Tibial artery (tissue), 4 donors: ENCODE measurements at regions not wholly inside any gene's neighbourhood (a gene's known extent, or its start where the extent isn't known, plus 50 kb on each side); places are given as distances from the start of the nearest gene placed in this dataset.

ENCODE experiments used
- DNase-seq, 2 donors: peaks; one replicate each; pipeline ENCODE4 v3.0.0-alpha.2; 2019
- H3K27ac ChIP-seq, 2 donors: fragments of 200-600 bp; sonication (generic) in 1 of 2; 1 replicate in 1 of 2; 2 replicates in 1 of 2; pipeline ENCODE4 v1.5.1; 2018 to 2019; ENCODE audit warnings: mild to moderate bottlenecking in 1 of 2
- H3K27me3 ChIP-seq, 2 donors: fragments of 200-600 bp; sonication (generic) in 1 of 2; one replicate each; pipeline versions ENCODE4 v1.5.1 to v1.6.0; 2016 to 2019
- H3K36me3 ChIP-seq, 3 donors: fragments of 200-600 bp; sonication (generic) in 2 of 3; one replicate each; pipeline ENCODE4 v1.5.1; 2016 to 2019; ENCODE audit warnings: mild to moderate bottlenecking in 2 of 3
- H3K4me1 ChIP-seq, 4 donors: fragments of 200-600 bp; sonication (generic) in 2 of 4; 1 replicate in 3 of 4; 2 replicates in 1 of 4; pipeline ENCODE4 v1.5.1; 2016 to 2019
- H3K4me3 ChIP-seq, 2 donors: fragments of 200-600 bp; sonication (generic) in 1 of 2; 1 replicate in 1 of 2; 2 replicates in 1 of 2; pipeline ENCODE4 v1.5.1; 2018 to 2019; ENCODE audit warnings: mild to moderate bottlenecking in 2 of 2
- H3K9me3 ChIP-seq, 3 donors: fragments of 200-600 bp; sonication (generic) in 1 of 3; one replicate each; pipeline ENCODE4 v1.5.1; 2016 to 2019
- CTCF ChIP-seq, 2 experiments: fragments of 200-600 bp in 1 of 2; fragments of 450-650 bp in 1 of 2; IDR thresholded peaks; one replicate each; pipeline ENCODE4 v1.5.1; 2017 to 2019; ENCODE audit warnings: antibody characterized with exemption in 2 of 2, mild to moderate bottlenecking in 1 of 2, moderate library complexity in 1 of 2
- intact Hi-C: fragments of 100-400 bp; cut with DNase I; formaldehyde crosslinking; loops from one replicate; pipeline ENCODE4 v1.15.0; 2023; ENCODE audit warnings: low total_unique reads

- intact Hi-C loops = no loop called here
- no peaks in the 10 kb centered on the region for H3K36me3 ChIP-seq
- DNase-seq = no peak
- no peaks in the 10 kb centered on the region for H3K9me3 ChIP-seq
- peaks cover 0 to 7% (median 2%) of the 10 kb centered on the region in 4 donors for H3K4me1 ChIP-seq
- H3K27ac ChIP-seq = no peak overlapping the region
- no peak overlapping the region for H3K4me3 ChIP-seq
- no peaks in the 10 kb centered on the region for H3K27me3 ChIP-seq
- TF ChIP-seq CTCF (IDR thresholded peaks at IDR 0.05) = no peak
Observed at GRCh38 chr10:78981257-78981969, 87.4 kb upstream of the ZMIZ1 start.

GRCh38 chr10:78981970-78982281 lies 86.8 kb upstream of the ZMIZ1 start:
- Histone ChIP-seq H3K36me3 (no peaks in the 10 kb centered on the region), H3K27ac (no peak overlapping the region), H3K9me3 (no peaks in the 10 kb centered on the region), H3K4me3 (no peak overlapping the region), H3K4me1 (peaks cover 0 to 13% (median 3%) of the 10 kb centered on the region in 4 donors), H3K27me3 (no peaks in the 10 kb centered on the region)
- no peak for DNase-seq
- intact Hi-C loops = no loop called here
- no peak for TF ChIP-seq CTCF (IDR thresholded peaks at IDR 0.05)

- no peaks in the 10 kb centered on the region for H3K36me3 ChIP-seq
- intact Hi-C loops = no loop called here
- no peaks in the 10 kb centered on the region for H3K27me3 ChIP-seq
- H3K4me1 ChIP-seq = peaks cover 0 to 14% (median 3%) of the 10 kb centered on the region in 4 donors
- DNase-seq = no peak
- no peak overlapping the region for H3K27ac ChIP-seq
- H3K4me3 ChIP-seq = no peak overlapping the region
- no peaks in the 10 kb centered on the region for H3K9me3 ChIP-seq
- no peak for TF ChIP-seq CTCF (IDR thresholded peaks at IDR 0.05)
Observed at GRCh38 chr10:78982726-78983125, 86.0 kb upstream of the ZMIZ1 start.

- H3K36me3 ChIP-seq = no peaks in the 10 kb centered on the region
- H3K27ac ChIP-seq = no peak overlapping the region
- H3K9me3 ChIP-seq = no peaks in the 10 kb centered on the region
- peaks cover 0 to 14% (median 3%) of the 10 kb centered on the region in 4 donors for H3K4me1 ChIP-seq
- DNase-seq = no peak
- H3K4me3 ChIP-seq = no peak overlapping the region
- no peaks in the 10 kb centered on the region for H3K27me3 ChIP-seq
- intact Hi-C loops = no loop called here
- TF ChIP-seq CTCF (IDR thresholded peaks at IDR 0.05) = no peak
Observed at GRCh38 chr10:78983608-78984007, 85.2 kb upstream of the ZMIZ1 start.

GRCh38 chr10:78985973-78986818 lies 82.6 kb upstream of the ZMIZ1 start:
- H3K27ac ChIP-seq = no peak overlapping the region
- intact Hi-C loops = no loop called here
- peaks cover 0 to 14% (median 3%) of the 10 kb centered on the region in 4 donors for H3K4me1 ChIP-seq
- H3K4me3 ChIP-seq = no peak overlapping the region
- H3K36me3 ChIP-seq = no peaks in the 10 kb centered on the region
- H3K27me3 ChIP-seq = no peaks in the 10 kb centered on the region
- DNase-seq = no peak
- no peak for TF ChIP-seq CTCF (IDR thresholded peaks at IDR 0.05)
- H3K9me3 ChIP-seq = no peaks in the 10 kb centered on the region
